Fibroblast of skin of left biceps (primary cell): ENCODE measurements at regions not wholly inside any gene's neighbourhood (a gene's known extent, or its start where the extent isn't known, plus 50 kb on each side); places are given as distances from the start of the nearest gene placed in this dataset.
"Not testable (repeated sequence)": the region's sequence is repeated elsewhere in the genome, so short reads cannot be mapped to it uniquely, and the experiment has no call there.

Experiments
- DNase-seq, 2 experiments: peaks; one replicate each; pipeline ENCODE4 v3.0.0-alpha.2; 2013; ENCODE audit warnings: low read depth in 2 of 2

DNA sequence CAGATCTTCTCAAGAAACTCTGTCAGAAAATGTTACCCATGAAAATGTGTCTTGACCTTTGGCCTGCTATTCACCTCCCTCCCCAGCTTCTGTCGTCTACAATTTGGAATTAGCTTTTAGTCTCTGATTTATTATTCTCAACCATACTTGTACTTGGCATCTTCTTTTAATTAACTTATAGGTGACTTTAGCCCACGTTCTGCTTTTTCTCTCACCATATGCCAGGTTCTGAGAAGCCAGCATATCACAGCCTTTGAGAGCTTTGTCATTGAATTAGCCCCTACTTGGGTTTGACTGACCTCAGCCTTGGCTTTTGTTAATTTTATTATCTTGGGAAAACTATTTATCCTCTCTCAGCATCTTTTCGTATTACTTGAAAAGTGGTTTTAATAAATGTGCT, 355.9 kb downstream of the OXSM start:
- no peak for DNase-seq

DNA sequence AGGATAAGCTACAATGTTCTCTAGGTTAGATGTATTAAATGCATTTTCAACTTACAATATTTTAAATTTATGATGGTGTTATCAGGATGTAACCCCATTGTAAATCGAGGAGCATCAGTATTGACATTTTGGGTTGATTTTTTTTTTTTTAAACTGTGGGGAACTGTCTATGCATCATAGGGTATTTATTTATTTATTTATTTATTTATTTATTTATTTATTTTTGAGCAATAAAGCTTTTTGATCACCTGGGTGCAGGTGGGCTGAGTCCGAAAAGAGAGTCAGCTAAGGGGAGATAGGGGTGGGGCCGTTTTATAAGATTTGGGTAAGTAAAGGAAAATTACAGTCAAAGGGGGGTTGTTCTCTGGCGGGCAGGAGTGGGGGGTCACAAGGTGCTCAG, 367.5 kb downstream of the OXSM start:
- not testable (repeated sequence) for DNase-seq

- no peak for DNase-seq
Observed at GRCh38 chr3:26171006-26171405, 381.1 kb downstream of the OXSM start.

- no peak for DNase-seq
Observed at GRCh38 chr3:26191556-26191955, 401.7 kb downstream of the OXSM start.

DNA sequence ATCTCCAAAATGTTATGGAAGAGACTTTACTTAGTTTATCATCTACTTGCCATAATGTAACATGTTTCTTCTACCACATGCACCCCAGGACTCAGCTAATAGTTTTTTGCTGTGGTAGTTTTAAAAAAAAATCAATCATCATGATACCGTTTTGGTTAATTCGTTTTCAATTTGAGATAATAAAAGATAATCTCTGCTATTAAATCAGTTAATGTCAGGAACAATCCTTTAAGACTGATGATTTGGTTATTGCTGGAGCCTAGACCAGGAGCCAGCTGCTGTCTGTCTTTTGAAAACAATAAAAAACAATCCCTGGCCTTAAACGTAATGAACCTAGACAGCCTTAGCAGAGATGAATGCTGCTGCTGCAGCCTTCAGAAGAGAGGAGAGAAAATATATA, 403.7 kb downstream of the OXSM start:
- no peak for DNase-seq

DNA sequence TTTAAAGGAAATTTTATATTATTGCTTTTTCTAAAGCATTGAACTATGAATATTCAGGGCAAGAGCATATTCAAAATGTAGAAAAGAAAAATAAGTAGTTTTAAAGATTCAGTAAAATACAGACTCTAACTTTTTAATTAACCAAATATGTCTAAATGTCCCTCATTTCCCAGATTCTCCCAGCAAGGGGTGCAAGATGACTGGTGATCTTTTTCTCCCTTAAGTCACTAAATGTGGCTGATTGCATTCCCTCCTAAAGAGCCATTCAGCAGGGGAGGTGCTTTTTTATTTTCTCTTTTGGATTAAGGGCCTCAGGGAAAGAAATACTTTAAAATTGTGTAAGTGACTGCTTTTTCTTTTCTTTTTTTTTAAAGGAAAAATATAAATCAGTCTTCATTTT, 406.9 kb downstream of the OXSM start:
- no peak for DNase-seq

GRCh38 chr3:26198609-26199008, 408.7 kb downstream of the OXSM start:
- no peak for DNase-seq

GRCh38 chr3:26202169-26202568, 412.3 kb downstream of the OXSM start:
- DNase-seq = no peak

DNA sequence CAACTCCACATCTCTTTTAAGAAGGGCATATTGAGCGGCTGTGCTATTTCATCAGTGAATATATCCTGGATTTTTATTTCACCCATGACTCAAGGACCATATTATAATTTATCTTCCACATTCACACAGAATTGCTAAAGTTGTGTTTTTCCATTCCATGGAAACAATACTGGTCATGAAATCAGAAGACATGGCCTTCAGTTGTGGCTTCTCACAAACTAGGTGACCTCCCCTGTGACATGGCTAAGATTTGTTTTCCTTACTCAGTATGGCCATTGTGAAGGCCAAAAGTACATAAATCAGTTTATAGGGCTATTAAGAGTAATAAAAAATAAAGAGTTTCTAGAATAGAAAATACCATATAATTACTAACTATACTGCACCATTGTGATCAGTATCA, 415.6 kb downstream of the OXSM start:
- DNase-seq = no peak

DNA sequence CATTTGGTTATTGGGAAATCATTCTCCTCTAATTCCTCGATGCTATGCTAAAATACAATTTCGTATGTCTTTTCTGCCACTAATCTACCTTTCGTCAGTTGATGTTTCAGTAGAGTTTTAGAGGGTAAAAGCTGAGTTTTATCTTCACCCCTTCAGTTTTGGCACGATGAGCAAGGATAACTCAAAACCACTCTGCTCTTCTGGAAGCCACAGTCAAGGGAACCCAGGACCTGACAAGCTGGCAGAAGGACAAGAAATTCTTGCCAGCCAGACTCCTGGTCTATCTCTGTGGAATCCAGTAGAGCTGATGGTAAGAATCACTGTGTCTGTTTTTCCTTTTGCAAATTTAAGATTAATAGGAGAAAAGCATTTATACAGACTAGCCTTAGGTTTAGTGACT, 414.4 kb upstream of the LRRC3B start:
- DNase-seq = no peak

DNA sequence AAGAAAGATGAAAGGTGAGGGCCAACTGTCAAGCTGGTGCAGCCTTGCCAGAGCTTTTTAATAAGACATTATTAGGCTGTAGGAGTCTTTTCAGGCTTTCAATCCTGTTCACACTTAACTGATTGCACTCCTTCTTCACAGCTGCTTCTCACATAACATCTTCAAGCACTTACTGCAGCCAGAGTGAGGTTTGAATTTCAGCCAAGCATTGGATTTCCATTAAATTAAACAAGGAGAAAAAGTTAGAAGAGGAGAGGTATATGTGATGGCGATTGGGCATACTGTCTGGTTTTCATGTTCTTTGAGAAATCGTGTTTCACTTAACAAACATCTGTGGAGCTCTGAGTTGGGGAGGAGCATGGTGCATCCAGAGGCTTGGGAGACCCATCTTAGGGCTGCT, 392.8 kb upstream of the LRRC3B start:
- DNase-seq = no peak

GRCh38 chr3:26233374-26233773, 389.2 kb upstream of the LRRC3B start:
- DNase-seq = no peak

- DNase-seq = no peak
Observed at GRCh38 chr3:26236531-26236930, 386.0 kb upstream of the LRRC3B start.

GRCh38 chr3:26237036-26237682, 385.4 kb upstream of the LRRC3B start:
- no peak for DNase-seq

DNA sequence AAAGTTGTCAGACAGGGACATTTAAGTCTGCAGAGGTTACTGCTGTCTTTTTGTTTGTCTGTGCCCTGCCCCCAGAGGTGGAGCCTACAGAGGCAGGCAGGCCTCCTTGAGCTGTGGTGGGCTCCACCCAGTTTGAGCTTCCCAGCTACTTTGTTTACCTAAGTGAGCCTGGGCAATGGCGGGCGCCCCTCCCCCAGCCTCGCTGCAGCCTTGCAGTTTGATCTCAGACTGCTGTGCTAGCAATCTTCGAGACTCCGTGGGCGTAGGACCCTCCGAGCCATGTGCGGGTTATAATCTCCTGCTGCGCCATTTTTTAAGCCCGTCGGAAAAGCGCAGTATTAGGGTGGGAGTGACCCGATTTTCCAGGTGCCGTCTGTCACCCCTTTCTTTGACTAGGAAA, 378.0 kb upstream of the LRRC3B start:
- not testable (repeated sequence) for DNase-seq

DNA sequence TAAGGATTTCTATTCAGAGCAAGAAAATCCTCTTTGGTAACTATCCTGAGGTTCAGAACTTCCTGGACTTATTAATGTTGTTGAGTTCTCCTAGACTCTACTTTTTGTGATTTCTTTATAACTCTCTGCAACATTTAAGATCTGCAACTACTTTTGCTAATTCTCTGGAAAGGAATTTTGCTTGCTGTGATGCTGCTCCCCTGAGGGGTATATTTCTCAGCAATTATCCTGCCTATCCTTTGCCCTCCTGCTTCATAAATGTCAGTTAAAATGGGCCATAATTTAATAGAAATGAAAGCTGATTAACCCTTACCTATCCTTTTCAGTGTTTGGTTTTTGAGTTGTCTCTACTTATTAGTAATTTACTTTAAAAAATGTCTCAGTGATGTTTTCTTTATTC, 377.3 kb upstream of the LRRC3B start:
- DNase-seq = no peak

- no peak for DNase-seq
Observed at GRCh38 chr3:26246901-26247300, 375.7 kb upstream of the LRRC3B start.

GRCh38 chr3:26247712-26248111, 374.9 kb upstream of the LRRC3B start:
- DNase-seq = no peak

DNA sequence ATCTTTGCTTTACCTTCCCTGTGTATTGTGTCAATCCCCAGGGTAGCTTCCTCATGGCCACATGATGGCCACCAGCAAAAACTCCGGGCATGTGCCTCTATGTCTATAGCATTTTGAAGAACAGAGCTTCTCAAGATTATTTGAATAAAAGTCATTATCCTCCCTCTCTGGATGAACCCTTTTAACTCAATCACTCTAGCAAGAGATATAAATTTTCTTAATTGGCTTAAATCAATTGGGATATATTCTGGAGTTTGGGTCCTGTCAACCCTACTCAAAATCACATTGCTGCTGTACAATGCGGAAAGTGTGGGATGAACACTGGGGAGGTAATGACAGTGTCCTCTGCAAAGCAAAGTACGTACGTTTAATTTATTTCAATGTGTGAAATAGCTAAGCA, 370.6 kb upstream of the LRRC3B start:
- no peak for DNase-seq

- no peak for DNase-seq
Observed at GRCh38 chr3:26256224-26256623, 366.3 kb upstream of the LRRC3B start.

- no peak for DNase-seq
Observed at GRCh38 chr3:26259176-26259575, 363.4 kb upstream of the LRRC3B start.

DNA sequence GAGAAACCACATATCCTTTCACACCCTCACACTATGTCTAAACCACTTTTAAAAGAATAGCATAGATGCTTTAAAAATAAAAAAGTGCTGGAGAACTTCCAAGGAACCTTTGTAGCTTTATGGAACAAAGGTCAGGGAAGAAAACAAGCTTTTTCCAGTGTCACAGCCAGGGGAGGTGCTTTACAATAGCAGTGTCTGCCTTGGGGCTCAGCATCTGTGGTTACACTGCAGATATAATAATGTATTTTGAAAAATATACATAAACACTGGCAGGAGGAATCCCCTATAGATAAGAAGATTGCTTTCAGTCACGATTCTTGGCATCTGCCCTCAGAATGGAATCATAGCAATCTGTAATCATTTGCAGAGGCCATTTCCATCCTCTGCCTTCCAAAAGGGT, 362.4 kb upstream of the LRRC3B start:
- DNase-seq = no peak

DNA sequence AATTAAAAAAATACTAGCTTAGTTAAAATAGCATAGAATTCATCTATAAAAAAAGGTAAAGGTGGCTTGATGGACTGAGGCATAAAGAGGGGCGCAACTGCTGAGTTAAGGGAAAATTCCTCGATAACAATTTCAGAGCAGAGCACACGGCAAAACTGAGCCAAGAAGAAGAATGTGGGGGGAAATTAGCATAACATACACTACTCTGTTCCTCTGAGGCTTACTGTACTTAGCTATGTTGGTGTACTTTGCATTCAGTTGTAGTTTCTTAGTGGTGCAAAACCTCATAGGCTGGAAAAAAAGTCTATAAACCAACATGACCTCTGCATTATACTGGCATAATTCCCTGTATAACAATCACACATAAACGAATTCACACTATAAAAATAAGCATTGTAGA, 357.9 kb upstream of the LRRC3B start:
- DNase-seq = no peak

DNA sequence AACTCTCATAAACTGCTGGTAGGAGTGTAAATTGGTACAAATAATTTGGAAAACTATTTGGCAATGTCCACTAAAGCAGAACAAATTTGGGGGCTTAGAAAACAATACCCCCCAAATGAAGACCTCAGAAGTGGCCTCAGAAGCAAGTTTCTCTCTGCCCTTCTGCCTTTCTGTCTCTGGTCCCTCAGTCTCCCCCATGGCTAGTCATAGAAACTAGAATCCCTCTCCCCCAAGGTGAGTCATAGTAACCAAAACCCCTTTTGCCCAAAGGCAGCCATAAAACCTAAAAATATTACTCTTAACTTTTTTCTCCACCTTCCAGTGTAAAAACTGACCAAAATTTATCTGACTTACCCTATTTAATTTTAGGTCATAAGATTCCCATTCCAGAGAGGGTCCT, 350.7 kb upstream of the LRRC3B start:
- no peak for DNase-seq

DNA sequence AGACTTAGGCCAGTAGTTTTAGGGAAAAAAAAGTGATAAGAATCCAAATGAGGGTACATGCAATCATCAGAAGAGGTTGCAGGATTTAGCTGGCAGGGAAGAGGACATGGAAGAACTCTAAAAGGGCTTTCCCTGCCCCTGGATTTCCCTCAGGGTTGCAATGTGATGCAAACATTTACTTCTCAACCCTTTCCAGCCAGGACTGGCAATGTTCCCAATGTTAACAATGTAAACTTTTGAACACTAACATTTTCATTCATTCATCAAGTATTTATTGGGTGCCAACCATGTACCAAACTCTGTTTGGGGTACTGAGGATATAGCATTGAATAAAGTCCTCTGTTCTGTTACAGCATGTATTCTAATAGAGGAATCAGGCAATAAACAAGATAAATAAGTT, 349.4 kb upstream of the LRRC3B start:
- DNase-seq = no peak
